Neural progenitor cell (in vitro differentiated cells): ENCODE measurements at regions not wholly inside any gene's neighbourhood (a gene's known extent, or its start where the extent isn't known, plus 50 kb on each side); places are given as distances from the start of the nearest gene placed in this dataset.

Experiments used
- CTCF ChIP-seq: fragments of 200-600 bp; sonication (generic); IDR thresholded peaks from 2 replicates; pipeline ENCODE4 v1.5.1; 2017; ENCODE audit warnings: antibody characterized with exemption, mild to moderate bottlenecking
- EZH2phosphoT487 ChIP-seq: fragments of 200-600 bp; sonication (generic); IDR thresholded peaks from 2 replicates; pipeline ENCODE4 v1.6.1; 2017; ENCODE audit warnings: antibody characterized with exemption

DNA sequence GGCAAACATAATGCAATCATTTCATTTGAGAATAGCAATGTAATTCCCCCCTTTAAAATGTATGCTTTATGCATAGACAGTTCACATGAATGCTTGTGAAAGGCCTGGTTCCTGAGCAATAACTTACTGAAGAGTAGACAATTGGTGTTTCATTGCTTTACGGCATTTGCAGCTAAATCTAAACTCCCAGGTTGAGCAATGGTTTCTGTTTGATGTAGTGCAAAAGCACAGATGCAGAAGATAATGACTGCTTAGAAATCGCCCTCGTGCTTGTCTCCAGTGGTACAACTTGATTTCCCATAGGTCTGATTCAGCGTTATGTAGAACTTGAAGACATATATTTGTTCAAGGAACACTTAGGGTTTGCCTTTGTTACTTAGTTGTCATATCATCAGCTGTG, 1018.3 kb downstream of the DIAPH3 start:
- TF ChIP-seq EZH2phosphoT487 (no peak), CTCF (no peak)
